Neural progenitor cell (in vitro differentiated cells): ENCODE measurements at regions not wholly inside any gene's neighbourhood (a gene's known extent, or its start where the extent isn't known, plus 50 kb on each side); places are given as distances from the start of the nearest gene placed in this dataset.

Experiments
- DNase-seq: peaks from one replicate; pipeline ENCODE4 v3.0.0-alpha.2; 2016; ENCODE audit warnings: low spot score
- H2AFZ ChIP-seq: fragments of 200-600 bp; sonication (generic); replicated peaks from 2 replicates; pipeline ENCODE4 v1.6.1; 2016; ENCODE audit warnings: antibody characterized with exemption
- H3F3A ChIP-seq: fragments of 200-600 bp; sonication (generic); 2 replicates; pipeline ENCODE4 v1.6.1; 2016; ENCODE audit warnings: antibody characterized with exemption, low read depth
- H3K27ac ChIP-seq: fragments of 200-600 bp; sonication (generic); 2 replicates; pipeline ENCODE4 v1.5.1; 2016; ENCODE audit warnings: mild to moderate bottlenecking
- H3K27me3 ChIP-seq: fragments of 200-600 bp; sonication (generic); 2 replicates; pipeline ENCODE4 v1.6.1; 2016; ENCODE audit warnings: mild to moderate bottlenecking, moderate library complexity
- H3K36me3 ChIP-seq: fragments of 200-600 bp; sonication (generic); 2 replicates; pipeline ENCODE4 v1.5.1; 2016
- H3K4me1 ChIP-seq: fragments of 200-600 bp; sonication (generic); 2 replicates; pipeline ENCODE4 v1.6.1; 2016; ENCODE audit warnings: mixed run types
- H3K4me2 ChIP-seq: fragments of 200-600 bp; sonication (generic); 2 replicates; pipeline ENCODE4 v1.6.1; 2016
- H3K4me3 ChIP-seq: fragments of 200-600 bp; sonication (generic); 2 replicates; pipeline ENCODE4 v1.5.1; 2016
- H3K79me2 ChIP-seq: fragments of 200-600 bp; sonication (generic); 2 replicates; pipeline ENCODE4 v1.6.1; 2016; ENCODE audit warnings: low read depth
- H3K9ac ChIP-seq: fragments of 200-600 bp; sonication (generic); 2 replicates; pipeline ENCODE4 v1.6.1; 2016
- H3K9me3 ChIP-seq: fragments of 200-600 bp; sonication (generic); 2 replicates; pipeline ENCODE4 v1.5.1; 2016; ENCODE audit warnings: low read depth
- H4K20me1 ChIP-seq: fragments of 200-600 bp; sonication (generic); 2 replicates; pipeline ENCODE4 v1.6.1; 2016; ENCODE audit warnings: low read depth
- H3K27ac Mint-ChIP-seq: 3 replicates; pipeline ENCODE4 v1.8.0; 2021; ENCODE audit warnings: mixed read lengths
- H3K27me3 Mint-ChIP-seq: 2 replicates; pipeline ENCODE4 v1.8.0; 2022; ENCODE audit warnings: low read depth, mild to moderate bottlenecking, inconsistent platforms, moderate library complexity, mixed read lengths; ENCODE audit not compliant: insufficient read depth
- H3K36me3 Mint-ChIP-seq: 3 replicates; pipeline ENCODE4 v1.8.0; 2021; ENCODE audit warnings: mixed read lengths
- H3K4me1 Mint-ChIP-seq: 3 replicates; pipeline ENCODE4 v1.8.0; 2021; ENCODE audit warnings: mixed read lengths
- H3K4me3 Mint-ChIP-seq: 3 replicates; pipeline ENCODE4 v1.8.0; 2021; ENCODE audit warnings: mild to moderate bottlenecking, moderate library complexity, mixed read lengths
- H3K9me3 Mint-ChIP-seq: 3 replicates; pipeline ENCODE4 v1.8.0; 2020; ENCODE audit warnings: mixed read lengths
- EZH2 ChIP-seq: fragments of 200-600 bp; sonication (generic); IDR thresholded peaks from 2 replicates; pipeline ENCODE4 v1.6.1; 2017; ENCODE audit warnings: antibody characterized with exemption, mild to moderate bottlenecking, moderate library complexity
- EZH2phosphoT487 ChIP-seq: fragments of 200-600 bp; sonication (generic); IDR thresholded peaks from 2 replicates; pipeline ENCODE4 v1.6.1; 2017; ENCODE audit warnings: antibody characterized with exemption
- TF ChIP-seq, protein P1 (sequence below): fragments of 200-600 bp; sonication (generic); IDR thresholded peaks from 2 replicates; pipeline ENCODE4 v1.5.1; 2017; ENCODE audit warnings: antibody characterized with exemption, mild to moderate bottlenecking

DNA sequence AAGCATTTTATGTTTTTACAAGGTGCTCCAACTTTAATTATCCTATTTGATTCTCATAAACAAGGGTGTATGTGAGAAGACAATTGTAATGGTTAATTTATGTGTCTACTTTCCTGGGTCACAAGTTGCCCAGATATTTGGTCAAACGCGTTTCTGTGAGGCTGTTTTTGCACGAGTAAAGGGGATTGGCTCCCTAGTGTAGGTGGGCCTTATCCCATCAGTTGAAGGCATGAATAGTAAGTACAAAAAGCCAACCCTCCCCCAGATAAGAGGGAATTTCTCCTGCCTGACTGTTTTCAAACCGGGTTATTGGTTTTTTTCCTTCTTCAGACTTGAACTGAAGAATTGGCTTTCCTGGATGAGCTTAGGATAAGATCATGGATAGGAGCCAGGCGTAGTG is 224.0 kb upstream of the NCKAP5 start:
- Histone ChIP-seq H4K20me1 (no peaks in the 10 kb centered on the region), H3K27me3 (no peaks in the 10 kb centered on the region), H3K4me3 (no peak overlapping the region), H3K27ac (no peak overlapping the region), H2AFZ (no peak overlapping the region), H3K36me3 (no peaks in the 10 kb centered on the region), H3K4me2 (no peak overlapping the region), H3K4me1 (no peaks in the 10 kb centered on the region), H3K9me3 (peaks cover 3% of the 10 kb centered on the region), H3K9ac (no peak overlapping the region), H3F3A (no peaks in the 10 kb centered on the region), H3K79me2 (no peaks in the 10 kb centered on the region)
- Mint-ChIP-seq H3K27ac (no peak overlapping the region), H3K36me3 (no peaks in the 10 kb centered on the region), H3K4me1 (peaks cover 5% of the 10 kb centered on the region), H3K4me3 (no peak overlapping the region), H3K27me3 (peaks cover 6% of the 10 kb centered on the region), H3K9me3 (peaks cover 19% of the 10 kb centered on the region)
- no peak for DNase-seq
- no peak for TF ChIP-seq EZH2phosphoT487
- no peak for TF ChIP-seq EZH2
- TF ChIP-seq, protein P1, sequence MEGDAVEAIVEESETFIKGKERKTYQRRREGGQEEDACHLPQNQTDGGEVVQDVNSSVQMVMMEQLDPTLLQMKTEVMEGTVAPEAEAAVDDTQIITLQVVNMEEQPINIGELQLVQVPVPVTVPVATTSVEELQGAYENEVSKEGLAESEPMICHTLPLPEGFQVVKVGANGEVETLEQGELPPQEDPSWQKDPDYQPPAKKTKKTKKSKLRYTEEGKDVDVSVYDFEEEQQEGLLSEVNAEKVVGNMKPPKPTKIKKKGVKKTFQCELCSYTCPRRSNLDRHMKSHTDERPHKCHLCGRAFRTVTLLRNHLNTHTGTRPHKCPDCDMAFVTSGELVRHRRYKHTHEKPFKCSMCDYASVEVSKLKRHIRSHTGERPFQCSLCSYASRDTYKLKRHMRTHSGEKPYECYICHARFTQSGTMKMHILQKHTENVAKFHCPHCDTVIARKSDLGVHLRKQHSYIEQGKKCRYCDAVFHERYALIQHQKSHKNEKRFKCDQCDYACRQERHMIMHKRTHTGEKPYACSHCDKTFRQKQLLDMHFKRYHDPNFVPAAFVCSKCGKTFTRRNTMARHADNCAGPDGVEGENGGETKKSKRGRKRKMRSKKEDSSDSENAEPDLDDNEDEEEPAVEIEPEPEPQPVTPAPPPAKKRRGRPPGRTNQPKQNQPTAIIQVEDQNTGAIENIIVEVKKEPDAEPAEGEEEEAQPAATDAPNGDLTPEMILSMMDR = no peak

- Histone ChIP-seq H3K36me3 (no peaks in the 10 kb centered on the region), H2AFZ (no peak overlapping the region), H3K4me3 (no peak overlapping the region), H3K4me2 (no peak overlapping the region), H3F3A (no peaks in the 10 kb centered on the region), H3K9me3 (peaks cover 6% of the 10 kb centered on the region), H3K4me1 (no peaks in the 10 kb centered on the region), H3K27me3 (no peaks in the 10 kb centered on the region), H3K79me2 (no peaks in the 10 kb centered on the region), H4K20me1 (no peaks in the 10 kb centered on the region), H3K9ac (no peak overlapping the region), H3K27ac (no peak overlapping the region)
- no peak overlapping the region for H3K27ac Mint-ChIP-seq
- peaks cover 6% of the 10 kb centered on the region for H3K27me3 Mint-ChIP-seq
- H3K36me3 Mint-ChIP-seq = no peaks in the 10 kb centered on the region
- peaks cover 5% of the 10 kb centered on the region for H3K4me1 Mint-ChIP-seq
- H3K4me3 Mint-ChIP-seq = no peak overlapping the region
- no peak for TF ChIP-seq EZH2
- no peak for TF ChIP-seq EZH2phosphoT487
- TF ChIP-seq, protein P1 = no peak
- H3K9me3 Mint-ChIP-seq = peaks cover 27% of the 10 kb centered on the region
- DNase-seq = no peak
Observed at GRCh38 chr2:133794114-133794513, 225.9 kb upstream of the NCKAP5 start.

DNA sequence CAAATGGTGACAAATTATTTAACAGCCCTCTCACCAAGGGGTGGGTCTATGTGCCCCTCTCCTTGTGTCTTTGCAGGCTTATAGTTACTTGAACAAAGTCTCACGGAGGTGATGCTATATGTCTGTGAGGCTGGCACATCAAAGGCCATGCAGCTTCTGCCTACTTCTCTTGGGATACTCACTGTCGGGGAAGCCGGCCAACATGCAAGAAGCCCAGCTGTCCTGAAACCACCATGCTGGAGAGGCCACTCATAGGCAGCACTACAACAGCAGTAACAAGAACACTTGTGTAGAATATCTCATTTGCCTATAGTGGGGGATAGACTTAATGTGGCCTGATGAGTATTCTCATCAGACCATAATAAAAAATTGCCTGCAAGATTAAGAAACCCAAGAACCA is 233.7 kb upstream of the NCKAP5 start:
- H3K36me3 Mint-ChIP-seq = no peaks in the 10 kb centered on the region
- Histone ChIP-seq H4K20me1 (no peaks in the 10 kb centered on the region), H3K27ac (no peak overlapping the region), H3K27me3 (no peaks in the 10 kb centered on the region), H3K36me3 (no peaks in the 10 kb centered on the region), H2AFZ (no peak overlapping the region), H3K4me3 (no peak overlapping the region), H3K9me3 (peaks cover 6% of the 10 kb centered on the region), H3F3A (no peaks in the 10 kb centered on the region), H3K9ac (no peak overlapping the region), H3K4me1 (no peaks in the 10 kb centered on the region), H3K4me2 (no peak overlapping the region), H3K79me2 (no peaks in the 10 kb centered on the region)
- H3K4me3 Mint-ChIP-seq = no peak overlapping the region
- H3K9me3 Mint-ChIP-seq = peaks cover 9% of the 10 kb centered on the region
- H3K4me1 Mint-ChIP-seq = peaks cover 8% of the 10 kb centered on the region
- H3K27ac Mint-ChIP-seq = no peak overlapping the region
- TF ChIP-seq EZH2 = no peak
- TF ChIP-seq, protein P1 = no peak
- DNase-seq = no peak
- H3K27me3 Mint-ChIP-seq = peaks cover 5% of the 10 kb centered on the region
